ENCODE measurements at regions not wholly inside any gene's neighbourhood (a gene's known extent, or its start where the extent isn't known, plus 50 kb on each side); places are given as distances from the start of the nearest gene placed in this dataset.

GRCh38 chr14:22320362-22320750, 268.7 kb downstream of the DAD1 start:
- Histone ChIP-seq H3K27me3 (ENCODE audit: control insufficient read depth in 4 of 4, insufficient read depth in 4 of 4, low read length in 3 of 4) (peaks cover 0 to 2% (median 0%) of the 10 kb centered on the region in 4 donors), H3K36me3 (ENCODE audit: control insufficient read depth in 4 of 4, insufficient read depth in 3 of 4, low read depth in 1 of 4, low read length in 3 of 4) (no peaks in the 10 kb centered on the region), H3K4me3 (ENCODE audit: low read depth in 1 of 3, low read length in 3 of 3) (no peak overlapping the region), H3K27ac (ENCODE audit: low read depth in 1 of 2, low read length in 2 of 2) (no peak overlapping the region), H3K9ac (ENCODE audit: low read depth in 1 of 2, low read length in 2 of 2) (no peak overlapping the region), H3K9me3 (ENCODE audit: control insufficient read depth in 4 of 4, low read length in 3 of 4) (no peaks in the 10 kb centered on the region), H3K4me1 (ENCODE audit: control insufficient read depth in 4 of 4, insufficient read depth in 4 of 4, low read length in 3 of 4) (no peaks in the 10 kb centered on the region)
- 44% methylated on average over 4 of the region's 4 CpGs for WGBS
- DNase-seq (ENCODE audit: low spot score) = no peak
- TF ChIP-seq FOXA1 (IDR thresholded peaks at IDR 0.05) (no peak), ZBTB33 (IDR thresholded peaks at IDR 0.05) (no peak), YY1 (IDR thresholded peaks at IDR 0.05) (no peak), REST (IDR thresholded peaks at IDR 0.05) (no peak), HNF4G (IDR thresholded peaks at IDR 0.05) (no peak), HNF4A (conservative IDR thresholded peaks at IDR 0.05) (no peak), ATF3 (IDR thresholded peaks at IDR 0.05) (no peak), JUND (IDR thresholded peaks at IDR 0.05) (no peak)

GRCh38 chr14:22319526-22320361, 269.3 kb downstream of the DAD1 start:
- Histone ChIP-seq H3K9me3 (ENCODE audit: control insufficient read depth in 4 of 4, low read length in 3 of 4) (no peaks in the 10 kb centered on the region), H3K36me3 (ENCODE audit: control insufficient read depth in 4 of 4, insufficient read depth in 3 of 4, low read depth in 1 of 4, low read length in 3 of 4) (no peaks in the 10 kb centered on the region), H3K9ac (ENCODE audit: low read depth in 1 of 2, low read length in 2 of 2) (no peak overlapping the region), H3K27ac (ENCODE audit: low read depth in 1 of 2, low read length in 2 of 2) (no peak overlapping the region), H3K4me3 (ENCODE audit: low read depth in 1 of 3, low read length in 3 of 3) (no peak overlapping the region), H3K27me3 (ENCODE audit: control insufficient read depth in 4 of 4, insufficient read depth in 4 of 4, low read length in 3 of 4) (peaks cover 0 to 2% (median 0%) of the 10 kb centered on the region in 4 donors), H3K4me1 (ENCODE audit: control insufficient read depth in 4 of 4, insufficient read depth in 4 of 4, low read length in 3 of 4) (no peaks in the 10 kb centered on the region)
- no peak for DNase-seq (ENCODE audit: low spot score)
- TF ChIP-seq RAD21 (IDR thresholded peaks at IDR 0.05) (peak; percentile 60 to 73), HNF4A (conservative IDR thresholded peaks at IDR 0.05) (no peak), CTCF (IDR thresholded peaks at IDR 0.05; ENCODE audit: low read depth, low read length, missing input control) (peak; percentile 50)
- WGBS = 33% methylated on average over 4 of the region's 4 CpGs

All from liver (tissue), 8 donors.